GM12891 (cell line): ENCODE measurements at regions not wholly inside any gene's neighbourhood (a gene's known extent, or its start where the extent isn't known, plus 50 kb on each side); places are given as distances from the start of the nearest gene placed in this dataset.

ENCODE experiments used
- POLR2A ChIP-seq: IDR thresholded peaks from 2 replicates; pipeline ENCODE4 v1.6.1; 2011; ENCODE audit warnings: low read depth, low read length, control low read depth
- TAF1 ChIP-seq: IDR thresholded peaks from 2 replicates; pipeline ENCODE4 v1.6.1; 2011; ENCODE audit warnings: low read depth, low read length, control low read depth

DNA sequence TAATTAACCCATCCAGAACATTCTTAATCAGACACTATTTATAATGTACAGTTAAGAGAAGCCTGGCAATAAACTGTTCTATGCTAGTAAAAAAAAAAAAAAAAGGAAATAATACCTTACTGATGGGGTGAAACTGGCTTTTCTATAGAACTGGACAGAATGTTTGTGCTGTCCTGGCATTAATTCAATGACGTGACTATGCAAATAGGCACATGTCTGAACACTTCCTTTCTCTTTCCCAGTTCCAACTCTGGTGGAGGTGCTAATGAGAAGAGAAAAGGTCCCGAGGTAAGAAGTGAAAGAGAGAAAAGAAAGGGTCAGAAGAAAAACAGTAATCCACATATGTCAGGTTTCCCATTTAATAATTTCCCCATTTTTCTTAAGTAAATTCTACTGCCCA, 508.4 kb downstream of the ZEB2 start:
- TF ChIP-seq POLR2A = no peak
- no peak for TF ChIP-seq TAF1
